ENCODE measurements at regions not wholly inside any gene's neighbourhood (a gene's known extent, or its start where the extent isn't known, plus 50 kb on each side); places are given as distances from the start of the nearest gene placed in this dataset.

DNA sequence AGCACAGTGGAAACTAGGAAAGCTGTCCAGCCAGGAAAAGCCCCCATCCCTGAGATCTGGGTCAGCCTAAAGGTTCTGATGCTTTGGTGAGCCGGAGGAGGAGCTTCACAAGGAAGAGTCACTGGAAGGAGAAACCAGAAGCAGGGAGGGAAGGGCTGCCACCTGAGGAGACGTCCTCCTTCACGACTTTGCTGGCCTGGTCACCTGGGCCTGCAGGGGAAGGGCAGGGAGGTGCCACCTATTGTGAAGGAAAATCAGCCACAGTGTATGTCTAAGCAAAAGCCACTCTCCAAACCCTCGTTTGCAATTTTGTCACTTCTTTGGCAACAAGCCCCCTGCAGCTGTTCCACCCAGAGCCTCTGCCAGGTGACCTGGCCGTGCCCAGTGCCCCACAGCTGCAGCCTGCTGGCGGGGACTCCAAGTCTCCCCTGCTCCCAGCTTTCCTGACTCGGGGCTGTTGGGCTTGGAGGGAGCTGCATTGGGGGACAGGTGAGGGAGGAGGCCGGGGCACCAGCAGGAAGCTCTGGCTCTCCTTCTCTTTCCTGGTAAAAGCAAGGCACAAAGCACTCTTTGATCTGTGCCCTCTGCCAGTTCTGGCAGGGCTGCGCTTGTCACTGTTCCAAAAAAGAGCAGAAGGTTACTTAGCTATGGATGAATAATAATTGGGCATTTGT, 120.9 kb upstream of the BCL2L14 start:
- TF ChIP-seq CTCF (conservative IDR thresholded peaks at IDR 0.05; ENCODE audit: low read depth, low read length), result no peak
- no peak for TF ChIP-seq MAFK (IDR thresholded peaks at IDR 0.05; ENCODE audit: low read depth, low read length)
- TF ChIP-seq POLR2A (IDR thresholded peaks at IDR 0.05; ENCODE audit: low read depth, low read length), result no peak
- no peak for TF ChIP-seq SMC3 (IDR thresholded peaks at IDR 0.05; ENCODE audit: low read depth, low read length)
- TF ChIP-seq RAD21 (IDR thresholded peaks at IDR 0.05; ENCODE audit: low read length), result no peak
- no peak for TF ChIP-seq CEBPB (IDR thresholded peaks at IDR 0.05; ENCODE audit: low read depth, low read length)
- TF ChIP-seq CHD1 (IDR thresholded peaks at IDR 0.05; ENCODE audit: low read depth, low read length), result no peak
- TF ChIP-seq, protein P1, sequence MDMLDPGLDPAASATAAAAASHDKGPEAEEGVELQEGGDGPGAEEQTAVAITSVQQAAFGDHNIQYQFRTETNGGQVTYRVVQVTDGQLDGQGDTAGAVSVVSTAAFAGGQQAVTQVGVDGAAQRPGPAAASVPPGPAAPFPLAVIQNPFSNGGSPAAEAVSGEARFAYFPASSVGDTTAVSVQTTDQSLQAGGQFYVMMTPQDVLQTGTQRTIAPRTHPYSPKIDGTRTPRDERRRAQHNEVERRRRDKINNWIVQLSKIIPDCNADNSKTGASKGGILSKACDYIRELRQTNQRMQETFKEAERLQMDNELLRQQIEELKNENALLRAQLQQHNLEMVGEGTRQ (IDR thresholded peaks at IDR 0.05; ENCODE audit: low read depth, low read length), result no peak
- no peak for TF ChIP-seq FOS (IDR thresholded peaks at IDR 0.05; ENCODE audit: low read depth, low read length)

Data from IMR-90 (cell line).